C1 segment of cervical spinal cord (tissue), 14 donors: ENCODE measurements at regions not wholly inside any gene's neighbourhood (a gene's known extent, or its start where the extent isn't known, plus 50 kb on each side); places are given as distances from the start of the nearest gene placed in this dataset.

Experiments
- DNase-seq, 14 donors: peaks; one replicate each; lab custom pipeline; 2025; lab: John Stamatoyannopoulos, UW

- no peak for DNase-seq
Measured at GRCh38 chr3:161800985-161801559, 304.5 kb downstream of the OTOL1 start.

DNA sequence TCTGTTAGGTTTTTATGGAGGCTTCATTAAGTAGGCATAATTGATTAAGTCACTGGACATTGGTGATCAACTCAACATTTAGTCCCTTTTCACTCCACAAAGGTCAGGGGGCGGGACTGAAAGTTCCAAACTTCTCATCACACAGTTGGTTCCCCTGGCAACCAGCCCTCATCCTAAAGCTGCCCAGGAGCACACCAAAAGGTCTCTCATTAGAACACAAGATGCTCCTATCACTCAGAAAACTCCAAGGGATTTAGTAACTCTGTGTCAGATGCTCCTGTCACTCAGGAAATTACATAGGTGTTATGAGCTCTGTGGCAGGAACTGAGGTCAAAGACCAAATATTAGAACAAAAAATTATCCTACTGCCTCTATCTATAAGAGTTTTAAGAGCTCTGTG lies 321.5 kb downstream of the OTOL1 start:
- no peak for DNase-seq

GRCh38 chr3:161821591-161821990 lies 325.0 kb downstream of the OTOL1 start:
- DNase-seq = no peak

DNA sequence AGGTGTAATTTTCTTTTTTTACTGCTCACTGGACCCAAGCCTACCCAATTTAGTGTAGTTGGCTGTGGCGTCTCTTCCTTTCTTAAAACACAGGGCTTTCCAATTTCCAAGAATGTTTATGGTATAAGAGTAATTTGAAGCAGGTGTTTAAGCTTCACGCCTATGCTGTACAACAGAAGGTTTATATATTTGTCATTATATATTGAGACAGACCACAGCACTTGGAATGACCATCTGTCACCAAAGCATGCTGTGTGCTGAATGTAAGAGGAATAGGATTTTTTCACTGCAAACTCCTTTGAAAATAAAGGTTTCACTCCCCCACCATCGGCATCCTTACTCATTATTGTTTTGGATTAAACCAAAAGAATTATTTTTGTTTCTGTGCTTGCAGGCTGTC lies 325.7 kb downstream of the OTOL1 start:
- DNase-seq = no peak

GRCh38 chr3:161823910-161824309 lies 327.3 kb downstream of the OTOL1 start:
- DNase-seq = no peak

DNA sequence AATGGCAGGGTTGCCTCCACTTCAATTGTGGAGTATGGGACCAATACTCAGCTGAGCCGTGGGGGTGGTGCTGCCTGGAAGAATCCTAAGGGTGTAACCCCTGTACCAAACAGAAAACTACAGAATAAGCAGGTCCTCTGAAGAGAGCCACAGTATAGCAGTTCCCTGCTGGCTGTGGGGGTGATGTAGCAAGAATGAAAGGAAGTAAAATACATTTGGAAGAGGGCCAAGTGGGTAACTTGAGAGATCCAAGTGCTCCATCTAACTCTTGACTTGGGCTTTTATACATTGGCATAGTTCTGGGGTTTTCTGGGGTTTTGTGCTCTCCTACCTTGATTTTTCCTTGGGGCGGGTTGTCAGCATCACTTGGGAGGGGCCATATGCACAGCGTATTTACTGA lies 341.4 kb downstream of the OTOL1 start:
- no peak for DNase-seq

GRCh38 chr3:161848376-161848775 lies 351.8 kb downstream of the OTOL1 start:
- DNase-seq = no peak

- peak in 1 of 14 donors; percentile 4 for DNase-seq
Measured at GRCh38 chr3:161851941-161852566, 355.4 kb downstream of the OTOL1 start.

DNA sequence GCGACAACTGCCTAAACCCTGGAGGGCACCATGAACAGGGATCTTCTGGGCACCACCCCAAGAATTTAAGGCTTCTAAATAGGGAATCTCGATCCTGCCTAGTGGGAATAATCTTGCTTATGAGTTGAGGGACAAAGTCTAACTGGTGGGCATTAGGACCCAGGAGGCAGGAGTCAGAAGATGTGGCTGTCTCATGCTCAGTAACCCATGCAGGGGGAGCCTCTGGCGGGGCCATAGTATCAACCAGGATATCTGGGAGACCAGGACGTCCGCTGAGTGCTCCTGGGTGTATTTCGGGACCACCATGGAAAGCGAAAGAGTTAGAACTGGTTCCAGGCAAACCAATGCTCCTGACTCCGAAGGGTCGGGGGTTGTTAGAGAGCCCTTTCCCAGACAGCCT lies 356.1 kb downstream of the OTOL1 start:
- DNase-seq = no peak

DNA sequence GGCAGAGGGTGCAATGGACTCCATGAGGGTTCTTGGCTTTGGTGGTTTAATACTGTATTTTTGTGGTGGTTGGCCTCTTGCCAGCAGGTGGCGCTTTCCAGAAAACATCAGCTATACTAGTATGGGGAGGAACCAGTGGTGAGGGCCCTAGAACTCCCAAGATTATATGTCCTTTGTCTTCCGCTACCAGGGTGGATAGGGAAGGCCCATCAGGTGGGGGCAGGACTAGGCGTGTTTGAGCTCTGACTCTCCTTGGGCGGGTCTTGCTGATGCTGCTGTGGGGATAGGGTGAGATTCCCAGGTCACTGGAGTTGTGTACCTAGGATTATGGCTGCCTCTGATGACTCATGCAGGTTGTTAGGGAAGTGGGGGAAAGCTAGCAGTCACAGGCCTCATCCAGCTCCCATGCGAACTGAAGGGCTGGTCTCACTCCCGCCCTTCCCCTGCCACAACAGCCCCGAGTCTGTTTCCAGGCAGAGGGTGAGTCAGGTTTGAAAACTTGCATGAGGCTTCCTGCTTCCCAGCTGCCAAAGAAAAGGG lies 357.7 kb downstream of the OTOL1 start:
- DNase-seq = no peak

GRCh38 chr3:161859057-161859456 lies 362.4 kb downstream of the OTOL1 start:
- DNase-seq = no peak

DNA sequence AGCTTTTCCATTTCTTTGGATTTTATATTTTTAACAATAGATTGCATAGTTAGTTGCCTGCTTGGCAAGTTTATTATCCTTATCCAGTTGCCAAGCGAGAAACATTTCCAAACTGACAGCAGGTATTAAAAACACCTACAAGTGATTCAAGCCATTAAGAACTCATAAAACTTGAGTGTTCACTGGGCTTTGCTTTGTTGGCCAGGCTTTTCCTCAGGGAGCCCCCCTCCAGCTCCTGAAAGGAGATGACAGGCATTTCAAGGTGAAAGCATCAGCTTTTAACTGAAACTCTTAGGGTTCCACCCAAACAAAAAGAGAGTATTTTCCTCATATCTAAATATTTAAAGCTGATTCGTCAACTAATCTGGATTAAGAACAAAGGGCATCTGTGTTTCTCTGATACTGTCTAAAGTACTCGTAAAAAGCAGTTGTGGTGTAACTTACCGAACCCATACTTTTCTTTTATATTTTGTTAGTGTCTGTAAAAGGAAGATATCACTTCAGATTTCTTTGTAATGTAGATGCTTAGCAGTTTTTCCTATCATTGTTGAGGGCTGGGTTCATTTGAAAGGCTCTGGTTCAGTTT lies 363.4 kb downstream of the OTOL1 start:
- no peak for DNase-seq

DNA sequence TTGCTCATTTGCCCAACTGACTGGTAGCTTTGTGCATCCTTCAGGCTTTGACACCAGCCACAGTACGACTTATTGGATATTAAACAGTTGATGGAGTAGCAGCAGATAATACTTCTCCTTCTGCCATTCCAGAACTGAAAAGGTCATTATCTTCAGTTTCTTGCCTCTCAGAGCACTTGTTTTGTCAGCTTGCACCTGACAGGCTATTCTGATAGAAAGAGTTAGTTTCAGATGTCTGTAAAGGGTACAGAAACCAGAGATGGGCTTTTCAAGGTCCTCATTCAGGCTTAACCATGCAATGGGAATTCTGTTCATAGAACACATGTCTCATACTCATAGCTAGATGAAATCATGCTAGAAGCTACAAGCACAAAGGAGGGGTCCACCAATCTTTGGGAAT lies 367.2 kb downstream of the OTOL1 start:
- no peak for DNase-seq

GRCh38 chr3:161866176-161866575 lies 369.6 kb downstream of the OTOL1 start:
- no peak for DNase-seq

GRCh38 chr3:161875483-161875882 lies 378.9 kb downstream of the OTOL1 start:
- no peak for DNase-seq

GRCh38 chr3:161879470-161879869 lies 382.9 kb downstream of the OTOL1 start:
- DNase-seq = no peak

- no peak for DNase-seq
Measured at GRCh38 chr3:161884830-161885229, 388.2 kb downstream of the OTOL1 start.

DNA sequence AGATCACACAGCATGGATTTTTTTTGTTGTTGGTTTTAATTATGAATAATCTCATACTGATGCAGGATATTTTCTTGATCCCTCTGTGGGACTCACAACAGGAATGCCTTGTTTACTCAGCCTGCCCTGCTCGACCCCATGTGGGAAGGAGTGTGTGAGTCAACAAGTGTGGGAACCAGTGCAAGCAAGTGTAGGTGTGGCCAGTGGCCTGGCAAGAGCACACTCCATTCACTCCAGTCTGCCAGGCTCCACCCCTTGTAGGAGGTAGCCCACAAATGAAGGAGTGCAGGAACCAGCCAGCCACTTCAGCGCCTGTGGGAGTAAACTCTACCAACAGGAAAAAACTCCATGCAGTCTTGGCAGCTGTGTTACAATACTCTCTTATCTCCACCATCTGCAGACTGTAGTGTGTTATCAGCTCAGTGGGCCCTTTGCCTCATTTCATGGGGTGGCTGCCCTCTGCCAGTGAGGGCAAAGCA lies 393.6 kb downstream of the OTOL1 start:
- no peak for DNase-seq

DNA sequence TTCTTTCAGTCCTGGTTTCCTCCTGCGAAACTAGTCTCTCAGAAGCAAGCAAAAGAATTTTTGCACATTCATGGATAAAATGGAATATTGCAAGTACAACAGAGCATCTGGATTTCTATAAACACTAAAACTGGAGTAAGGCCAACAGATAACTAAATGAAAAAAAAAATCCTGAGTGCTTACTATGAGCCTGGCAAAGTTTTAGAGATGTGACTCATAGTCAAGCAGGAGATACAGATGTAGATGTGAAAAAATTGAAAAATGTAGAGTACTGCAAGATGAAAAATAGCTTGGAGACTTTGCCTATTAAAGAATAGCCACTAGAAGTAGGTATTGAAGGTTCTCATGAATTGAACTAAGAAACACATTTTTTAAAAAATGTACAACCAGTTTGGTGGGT lies 397.4 kb downstream of the OTOL1 start:
- DNase-seq = no peak

DNA sequence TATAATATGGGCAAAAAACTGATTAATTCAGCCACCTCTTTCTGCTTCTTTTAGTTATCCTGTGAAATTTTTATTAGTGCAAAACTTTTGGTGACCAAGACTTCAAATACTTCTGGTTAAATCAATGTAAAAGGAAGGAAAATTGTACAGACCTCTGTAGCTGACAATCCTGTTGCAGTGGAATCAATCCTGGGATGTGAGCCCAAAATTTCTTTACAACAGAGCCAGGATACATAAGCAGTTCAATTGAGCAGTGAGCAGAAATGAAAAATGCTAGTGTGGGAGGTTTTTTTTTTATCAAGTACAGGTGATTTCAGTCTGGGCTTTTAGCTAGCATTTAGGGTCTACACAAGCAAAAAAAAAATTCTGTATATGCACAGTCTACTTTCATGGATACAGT lies 398.0 kb downstream of the OTOL1 start:
- no peak for DNase-seq

DNA sequence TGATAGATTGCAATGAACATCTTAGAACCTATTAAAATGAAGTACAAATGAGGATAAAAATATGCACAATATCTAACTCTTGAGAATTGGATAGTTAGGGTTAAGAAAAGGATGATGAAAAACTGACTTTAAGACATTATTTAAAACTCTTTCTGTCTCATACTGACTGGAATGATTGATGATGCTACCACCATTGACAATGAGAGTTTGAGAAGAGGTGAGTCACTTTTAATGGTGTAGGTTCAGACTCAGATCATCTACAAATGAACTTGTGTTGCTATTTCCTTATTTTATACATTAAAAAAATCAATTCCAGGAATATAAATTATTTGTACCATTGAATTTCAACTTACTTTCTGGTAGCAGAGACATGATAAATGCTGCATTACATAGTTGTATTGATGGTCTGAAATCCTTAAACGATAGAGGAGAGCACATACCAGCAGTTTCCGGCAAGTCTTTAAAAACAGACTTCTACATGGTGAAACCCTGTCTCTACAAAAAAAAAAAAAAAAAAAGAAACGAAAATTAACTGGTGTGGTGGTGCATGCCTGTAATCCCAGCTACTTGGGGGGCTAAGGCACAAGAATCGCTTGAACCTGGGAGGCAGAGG lies 409.0 kb downstream of the OTOL1 start:
- DNase-seq = no peak

DNA sequence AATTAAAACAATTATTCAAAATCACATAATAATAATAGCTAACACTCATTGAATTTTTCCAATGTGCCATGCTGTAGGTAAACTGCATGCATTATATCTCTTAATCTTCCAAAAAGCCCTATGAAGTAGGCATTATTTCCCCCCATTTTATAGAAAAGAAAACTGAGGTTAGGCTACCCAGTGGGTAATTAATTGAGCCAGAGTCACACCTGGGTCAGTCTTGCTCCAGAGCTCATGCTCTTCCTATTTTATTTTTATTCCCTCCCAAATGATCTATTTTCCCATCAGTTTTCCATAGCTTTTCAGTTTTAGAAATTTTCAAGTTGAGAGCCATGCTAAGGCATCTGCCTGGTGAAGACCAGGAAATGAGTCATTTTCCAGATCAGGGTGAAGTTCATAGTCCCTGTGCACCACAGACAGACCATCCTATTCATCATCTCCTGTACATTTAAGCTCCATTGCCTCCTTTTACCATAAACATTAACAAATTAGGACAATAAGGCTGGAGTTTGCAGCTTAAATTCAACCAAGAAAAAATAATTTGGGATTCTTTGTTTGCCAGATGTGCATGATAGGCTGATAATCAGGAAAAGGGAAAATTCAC lies 417.3 kb downstream of the OTOL1 start:
- no peak for DNase-seq
